Esophagus muscularis mucosa (tissue), 3 donors: ENCODE measurements at regions not wholly inside any gene's neighbourhood (a gene's known extent, or its start where the extent isn't known, plus 50 kb on each side); places are given as distances from the start of the nearest gene placed in this dataset.

Experiments
- POLR2A ChIP-seq: fragments of 450-650 bp; IDR thresholded peaks from one replicate; pipeline ENCODE4 v1.6.1; 2017; ENCODE audit warnings: antibody characterized with exemption, moderate library complexity, mild to moderate bottlenecking, low read depth
- POLR2AphosphoS5 ChIP-seq, 2 donors: sonication (generic); formaldehyde crosslinking; IDR thresholded peaks; one replicate each; pipeline ENCODE4 v1.6.1; 2017; ENCODE audit warnings: antibody characterized with exemption in 2 of 2
- TF ChIP-seq, protein P1 (sequence below), 3 experiments: fragments of 200-600 bp in 2 of 3; fragments of 450-650 bp in 1 of 3; sonication (generic) in 2 of 3; IDR thresholded peaks; one replicate each; pipeline ENCODE4 v1.5.1; 2017 to 2019; ENCODE audit warnings: antibody characterized with exemption in 3 of 3, mild to moderate bottlenecking in 2 of 3, moderate library complexity in 1 of 3

DNA sequence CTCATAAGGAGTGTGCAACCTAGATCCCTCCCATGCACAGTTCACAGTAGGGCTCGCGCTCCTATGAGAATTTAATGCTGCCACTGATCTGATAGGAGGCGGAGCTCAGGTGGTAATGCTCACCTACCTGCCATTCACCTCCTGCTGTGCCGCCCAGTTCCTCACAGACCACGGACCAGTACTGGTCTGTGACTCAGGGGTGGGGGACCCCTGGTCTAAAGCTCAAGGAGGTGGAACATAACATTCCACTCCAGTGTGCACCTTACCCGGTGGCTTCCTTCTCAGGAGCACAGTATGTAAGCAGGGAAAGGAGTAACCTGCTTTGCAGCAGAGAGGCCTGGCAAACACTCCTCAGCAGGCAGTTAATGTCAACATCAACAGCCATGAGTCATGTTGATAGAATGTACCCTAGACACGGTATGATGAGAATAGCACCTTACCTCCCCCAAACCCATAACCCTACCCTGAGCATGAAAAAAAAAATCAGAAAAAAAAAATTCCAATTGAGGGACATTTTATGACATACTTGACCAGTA is 273.5 kb downstream of the FGFR2 start:
- no peak for TF ChIP-seq POLR2AphosphoS5 (IDR thresholded peaks at IDR 0.05)
- no peak for TF ChIP-seq POLR2A
- TF ChIP-seq, protein P1, sequence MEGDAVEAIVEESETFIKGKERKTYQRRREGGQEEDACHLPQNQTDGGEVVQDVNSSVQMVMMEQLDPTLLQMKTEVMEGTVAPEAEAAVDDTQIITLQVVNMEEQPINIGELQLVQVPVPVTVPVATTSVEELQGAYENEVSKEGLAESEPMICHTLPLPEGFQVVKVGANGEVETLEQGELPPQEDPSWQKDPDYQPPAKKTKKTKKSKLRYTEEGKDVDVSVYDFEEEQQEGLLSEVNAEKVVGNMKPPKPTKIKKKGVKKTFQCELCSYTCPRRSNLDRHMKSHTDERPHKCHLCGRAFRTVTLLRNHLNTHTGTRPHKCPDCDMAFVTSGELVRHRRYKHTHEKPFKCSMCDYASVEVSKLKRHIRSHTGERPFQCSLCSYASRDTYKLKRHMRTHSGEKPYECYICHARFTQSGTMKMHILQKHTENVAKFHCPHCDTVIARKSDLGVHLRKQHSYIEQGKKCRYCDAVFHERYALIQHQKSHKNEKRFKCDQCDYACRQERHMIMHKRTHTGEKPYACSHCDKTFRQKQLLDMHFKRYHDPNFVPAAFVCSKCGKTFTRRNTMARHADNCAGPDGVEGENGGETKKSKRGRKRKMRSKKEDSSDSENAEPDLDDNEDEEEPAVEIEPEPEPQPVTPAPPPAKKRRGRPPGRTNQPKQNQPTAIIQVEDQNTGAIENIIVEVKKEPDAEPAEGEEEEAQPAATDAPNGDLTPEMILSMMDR (IDR thresholded peaks at IDR 0.05): no peak
